ENCODE measurements at regions not wholly inside any gene's neighbourhood (a gene's known extent, or its start where the extent isn't known, plus 50 kb on each side); places are given as distances from the start of the nearest gene placed in this dataset.

GRCh38 chr13:82878536-82878935, 1003.7 kb downstream of the SLITRK1 start:
- no peak for TF ChIP-seq CTCF (IDR thresholded peaks at IDR 0.05)
- no peak for TF ChIP-seq POLR2A (IDR thresholded peaks at IDR 0.05)
